ENCODE measurements at regions not wholly inside any gene's neighbourhood (a gene's known extent, or its start where the extent isn't known, plus 50 kb on each side); places are given as distances from the start of the nearest gene placed in this dataset.

DNA sequence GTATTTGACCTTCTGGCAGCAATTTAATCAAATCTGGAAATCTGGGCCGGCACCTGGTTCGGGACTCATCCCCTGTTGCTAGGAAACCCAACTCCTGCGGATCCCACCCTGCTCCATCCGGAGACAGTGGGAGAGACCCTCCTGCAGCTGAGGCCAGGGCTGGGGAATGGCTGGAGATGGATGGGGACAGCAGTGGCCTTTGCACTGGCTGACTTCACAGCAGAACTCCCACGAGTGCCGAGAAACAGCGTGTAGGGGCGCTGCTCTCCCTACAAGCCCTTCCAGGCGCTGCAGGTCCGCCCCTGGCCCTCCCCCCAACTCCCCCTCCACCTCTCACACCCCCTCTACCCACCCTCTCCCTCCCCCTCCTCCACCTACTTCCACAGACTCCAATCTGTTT lies 105.8 kb upstream of the PPP1R26 start:
- TF ChIP-seq CTCF (IDR thresholded peaks at IDR 0.05): no peak
- no peak for TF ChIP-seq POLR2A (IDR thresholded peaks at IDR 0.05)
